BLaER1 treated with 17β-estradiol and CSF1 and Interleukin-3, amounts not matched to agents 10 nM and 100 nM (cell line): ENCODE measurements at regions not wholly inside any gene's neighbourhood (a gene's known extent, or its start where the extent isn't known, plus 50 kb on each side); places are given as distances from the start of the nearest gene placed in this dataset.

Source experiments
- H3K27ac ChIP-seq, 11 experiments: shearing (Covaris generic); formaldehyde crosslinking; 2 replicates each; pipeline ENCODE4 v1.8.1; 2022
- H3K27me3 ChIP-seq, 11 experiments: shearing (Covaris generic); formaldehyde crosslinking; 2 replicates each; pipeline ENCODE4 v1.8.1; 2022
- H3K36me3 ChIP-seq, 11 experiments: shearing (Covaris generic); formaldehyde crosslinking; 2 replicates each; pipeline ENCODE4 v1.8.1; 2022
- H3K4me1 ChIP-seq, 10 experiments: shearing (Covaris generic); formaldehyde crosslinking; 2 replicates each; pipeline ENCODE4 v1.8.1; 2022
- H3K4me2 ChIP-seq, 11 experiments: shearing (Covaris generic); formaldehyde crosslinking; 2 replicates each; pipeline ENCODE4 v1.8.1; 2022
- H3K4me3 ChIP-seq, 10 experiments: shearing (Covaris generic); formaldehyde crosslinking; 2 replicates each; pipeline ENCODE4 v1.8.1; 2022
- H3K9ac ChIP-seq, 11 experiments: shearing (Covaris generic); formaldehyde crosslinking; 2 replicates each; pipeline ENCODE4 v1.8.1; 2022
- H3K9me3 ChIP-seq, 11 experiments: shearing (Covaris generic); formaldehyde crosslinking; replicated peaks in 1 of 11; 2 replicates each; pipeline ENCODE4 v1.8.1; 2022
- H4K20me1 ChIP-seq, 11 experiments: shearing (Covaris generic); formaldehyde crosslinking; 2 replicates each; pipeline ENCODE4 v1.8.1; 2022
- Cebpa-rat ChIP-seq, 11 experiments: shearing (Covaris generic); IDR thresholded peaks; 2 replicates each; pipeline ENCODE4 v1.8.1; 2022

GRCh38 chr18:42654556-42654955 lies 460.9 kb downstream of the RIT2 start:
- Histone ChIP-seq H3K4me2 (peak overlapping the region in 2 of 11 experiments; percentile 34 to 70; a peak in 3 of 22 replicates), H3K36me3 (no peaks in the 10 kb centered on the region), H3K27ac (peak overlapping the region in 1 of 11 experiments; percentile 36; a peak in 1 of 22 replicates), H3K4me1 (peaks cover 0 to 23% (median 0%) of the 10 kb centered on the region in 10 experiments; a peak in 4 of 20 replicates), H3K9me3 (peaks cover 0 to 8% (median 3%) of the 10 kb centered on the region in 11 experiments; a peak in 6 of 22 replicates), H3K9ac (no peak overlapping the region), H3K4me3 (no peak overlapping the region), H3K27me3 (no peaks in the 10 kb centered on the region), H4K20me1 (no peaks in the 10 kb centered on the region)
- 0 out of 22 replicates have a peak, but pooled peaks of 1 of the 11 experiments have one; percentile 34 for TF ChIP-seq Cebpa-rat (IDR thresholded peaks at IDR 0.05)

- H3K27ac ChIP-seq = no peak overlapping the region
- no peak overlapping the region for H3K4me3 ChIP-seq
- H3K36me3 ChIP-seq = no peaks in the 10 kb centered on the region
- H3K9me3 ChIP-seq = peaks cover 0 to 5% (median 3%) of the 10 kb centered on the region in 11 experiments; a peak in 6 of 22 replicates
- H3K4me2 ChIP-seq = no peak overlapping the region
- TF ChIP-seq Cebpa-rat (IDR thresholded peaks at IDR 0.05) = no peak
- H3K27me3 ChIP-seq = no peaks in the 10 kb centered on the region
- H4K20me1 ChIP-seq = no peaks in the 10 kb centered on the region
- peaks cover 0 to 23% (median 0%) of the 10 kb centered on the region in 10 experiments; a peak in 4 of 20 replicates for H3K4me1 ChIP-seq
- no peak overlapping the region for H3K9ac ChIP-seq
Observed at GRCh38 chr18:42657551-42657950, 457.9 kb downstream of the RIT2 start.

- H3K4me1 ChIP-seq = peaks cover 0 to 23% (median 0%) of the 10 kb centered on the region in 10 experiments; a peak in 4 of 20 replicates
- TF ChIP-seq Cebpa-rat (IDR thresholded peaks at IDR 0.05) = no peak
- no peaks in the 10 kb centered on the region for H3K27me3 ChIP-seq
Observed at GRCh38 chr18:42658171-42658570, 457.3 kb downstream of the RIT2 start.

GRCh38 chr18:42659187-42659586 lies 456.3 kb downstream of the RIT2 start:
- Histone ChIP-seq H4K20me1 (no peaks in the 10 kb centered on the region), H3K36me3 (no peaks in the 10 kb centered on the region), H3K4me2 (peak overlapping the region in 1 of 11 experiments; percentile 16; a peak in 2 of 22 replicates), H3K9me3 (no peaks in the 10 kb centered on the region), H3K27ac (no peak overlapping the region), H3K9ac (no peak overlapping the region), H3K27me3 (no peaks in the 10 kb centered on the region), H3K4me1 (peaks cover 0 to 20% (median 0%) of the 10 kb centered on the region in 10 experiments; a peak in 4 of 20 replicates), H3K4me3 (no peak overlapping the region)
- no peak for TF ChIP-seq Cebpa-rat (IDR thresholded peaks at IDR 0.05)

More at GRCh38 chr18:42658171-42658570, 457.3 kb downstream of the RIT2 start:
- Histone ChIP-seq H3K27ac (no peak overlapping the region), H3K36me3 (no peaks in the 10 kb centered on the region), H3K4me3 (no peak overlapping the region), H3K9me3 (no peaks in the 10 kb centered on the region), H3K9ac (no peak overlapping the region), H4K20me1 (no peaks in the 10 kb centered on the region), H3K4me2 (0 out of 22 replicates have a peak overlapping the region, but pooled peaks of 1 of the 11 experiments have one; percentile 4)

GRCh38 chr18:42670860-42671259 lies 444.6 kb downstream of the RIT2 start:
- Histone ChIP-seq H3K27ac (no peak overlapping the region), H3K27me3 (no peaks in the 10 kb centered on the region), H3K4me1 (no peaks in the 10 kb centered on the region), H3K4me2 (no peak overlapping the region), H3K9me3 (no peaks in the 10 kb centered on the region), H3K4me3 (no peak overlapping the region), H4K20me1 (no peaks in the 10 kb centered on the region), H3K36me3 (no peaks in the 10 kb centered on the region), H3K9ac (no peak overlapping the region)
- TF ChIP-seq Cebpa-rat (IDR thresholded peaks at IDR 0.05) = peak in 2 of 11 experiments; percentile 19 to 80; a peak in 3 of 22 replicates

GRCh38 chr18:42675810-42676209 lies 439.7 kb downstream of the RIT2 start:
- no peak for TF ChIP-seq Cebpa-rat (IDR thresholded peaks at IDR 0.05)
- Histone ChIP-seq H3K4me3 (no peak overlapping the region), H3K36me3 (no peaks in the 10 kb centered on the region), H3K9me3 (no peaks in the 10 kb centered on the region), H3K27me3 (no peaks in the 10 kb centered on the region), H3K9ac (no peak overlapping the region), H4K20me1 (no peaks in the 10 kb centered on the region), H3K4me2 (no peak overlapping the region), H3K27ac (no peak overlapping the region), H3K4me1 (no peaks in the 10 kb centered on the region)

GRCh38 chr18:42683094-42683493 lies 432.4 kb downstream of the RIT2 start:
- Histone ChIP-seq H4K20me1 (no peaks in the 10 kb centered on the region), H3K9me3 (peaks cover 0 to 20% (median 8%) of the 10 kb centered on the region in 11 experiments; a peak in 10 of 22 replicates), H3K27ac (no peak overlapping the region), H3K4me3 (no peak overlapping the region), H3K36me3 (no peaks in the 10 kb centered on the region), H3K9ac (no peak overlapping the region), H3K4me1 (no peaks in the 10 kb centered on the region), H3K27me3 (no peaks in the 10 kb centered on the region), H3K4me2 (no peak overlapping the region)
- TF ChIP-seq Cebpa-rat (IDR thresholded peaks at IDR 0.05) = no peak

GRCh38 chr18:42689310-42689709 lies 426.2 kb downstream of the RIT2 start:
- peaks cover 0 to 7% (median 0%) of the 10 kb centered on the region in 11 experiments; a peak in 2 of 22 replicates for H3K9me3 ChIP-seq
- H3K36me3 ChIP-seq = no peaks in the 10 kb centered on the region
- peaks cover 0 to 7% (median 0%) of the 10 kb centered on the region in 10 experiments; a peak in 3 of 20 replicates for H3K4me1 ChIP-seq
- no peak overlapping the region for H3K9ac ChIP-seq
- no peak for TF ChIP-seq Cebpa-rat (IDR thresholded peaks at IDR 0.05)
- no peaks in the 10 kb centered on the region for H4K20me1 ChIP-seq
- H3K4me2 ChIP-seq = no peak overlapping the region
- no peak overlapping the region for H3K27ac ChIP-seq
- no peak overlapping the region for H3K4me3 ChIP-seq
- no peaks in the 10 kb centered on the region for H3K27me3 ChIP-seq
